HUES6 (cell line): ENCODE measurements at regions not wholly inside any gene's neighbourhood (a gene's known extent, or its start where the extent isn't known, plus 50 kb on each side); places are given as distances from the start of the nearest gene placed in this dataset.

Source experiments
- H3K27ac ChIP-seq: 2 replicates; pipeline ENCODE4 v1.7.0; 2013; ENCODE audit warnings: low read depth, mild to moderate bottlenecking, low read length, inconsistent platforms
- H3K27me3 ChIP-seq: 2 replicates; pipeline ENCODE4 v1.6.1; 2013; ENCODE audit warnings: low read length; ENCODE audit not compliant: control insufficient read depth, insufficient read depth
- H3K36me3 ChIP-seq: 2 replicates; pipeline ENCODE4 v1.6.1; 2013; ENCODE audit warnings: low read length; ENCODE audit not compliant: control insufficient read depth, insufficient read depth
- H3K4me1 ChIP-seq: 2 replicates; pipeline ENCODE4 v1.6.1; 2013; ENCODE audit warnings: low read length; ENCODE audit not compliant: control insufficient read depth, insufficient read depth
- H3K4me3 ChIP-seq: 2 replicates; pipeline ENCODE4 v1.5.1; 2013; ENCODE audit warnings: low read depth, low read length
- H3K9ac ChIP-seq: one replicate; pipeline ENCODE4 v1.6.1; 2013; ENCODE audit warnings: mild to moderate bottlenecking, low read length
- H3K9me3 ChIP-seq: 2 replicates; pipeline ENCODE4 v1.6.1; 2013; ENCODE audit warnings: low read depth, low read length; ENCODE audit not compliant: control insufficient read depth, insufficient read depth

DNA sequence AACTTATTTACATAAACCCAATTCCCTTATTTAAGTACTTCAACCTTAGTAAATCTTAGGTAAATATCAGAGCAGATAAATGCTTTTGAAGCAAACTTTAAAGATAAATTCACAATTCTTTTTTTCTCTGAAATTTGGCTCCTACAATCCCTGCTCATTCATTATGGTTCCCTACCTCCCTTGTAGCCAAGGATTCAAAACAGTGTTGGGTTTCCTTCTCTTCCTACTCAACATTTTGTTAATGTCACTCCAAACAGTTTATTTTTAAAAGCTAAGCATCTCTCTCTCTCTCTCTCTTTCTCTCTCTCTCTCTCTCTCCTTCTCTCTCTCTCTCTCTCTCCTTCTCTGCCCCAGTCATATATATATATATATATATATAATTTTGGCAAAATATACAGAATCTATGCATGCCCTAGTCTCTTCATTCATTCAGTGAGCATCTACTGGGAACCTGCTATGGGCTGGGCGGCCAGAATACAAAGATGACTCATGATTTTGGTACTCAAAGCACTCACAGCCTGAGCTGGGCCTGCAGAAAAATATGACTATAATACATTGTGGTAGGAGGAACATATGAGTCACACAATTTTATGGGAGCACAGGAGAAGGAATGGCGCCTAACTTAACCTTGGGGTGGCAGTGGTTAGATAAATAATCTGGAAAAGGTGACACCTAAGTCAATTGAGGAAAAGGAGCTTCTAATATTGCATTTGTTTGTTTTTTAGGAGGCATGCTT, 123.7 kb upstream of the DHRS4 start:
- H3K27me3 ChIP-seq = no peaks in the 10 kb centered on the region
- no peaks in the 10 kb centered on the region for H3K4me1 ChIP-seq
- H3K4me3 ChIP-seq = no peak overlapping the region
- no peak overlapping the region for H3K27ac ChIP-seq
- no peaks in the 10 kb centered on the region for H3K36me3 ChIP-seq
- no peak overlapping the region for H3K9ac ChIP-seq
- no peaks in the 10 kb centered on the region for H3K9me3 ChIP-seq

DNA sequence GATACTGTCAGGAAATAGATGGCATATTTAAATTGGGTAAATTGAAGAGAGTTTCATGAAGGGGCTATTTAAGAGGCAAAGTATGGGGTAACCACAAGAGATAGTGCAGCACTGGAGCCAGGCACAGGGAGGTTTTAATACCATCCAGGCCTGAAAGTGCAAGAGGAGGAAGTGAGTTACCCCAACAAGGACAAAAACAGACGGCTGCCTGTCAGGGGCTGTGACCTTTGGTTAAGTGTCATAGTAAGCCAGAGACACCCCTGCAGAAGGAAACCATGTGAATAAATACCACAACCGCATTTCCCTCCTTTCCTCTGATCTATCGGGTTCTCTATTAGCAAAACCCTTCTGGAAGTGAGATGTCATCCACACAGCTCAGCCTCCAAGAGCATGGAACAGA, 122.0 kb upstream of the DHRS4 start:
- H3K36me3 ChIP-seq = no peaks in the 10 kb centered on the region
- H3K4me3 ChIP-seq = no peak overlapping the region
- no peak overlapping the region for H3K9ac ChIP-seq
- H3K27me3 ChIP-seq = no peaks in the 10 kb centered on the region
- H3K9me3 ChIP-seq = no peaks in the 10 kb centered on the region
- no peaks in the 10 kb centered on the region for H3K4me1 ChIP-seq
- H3K27ac ChIP-seq = no peak overlapping the region

DNA sequence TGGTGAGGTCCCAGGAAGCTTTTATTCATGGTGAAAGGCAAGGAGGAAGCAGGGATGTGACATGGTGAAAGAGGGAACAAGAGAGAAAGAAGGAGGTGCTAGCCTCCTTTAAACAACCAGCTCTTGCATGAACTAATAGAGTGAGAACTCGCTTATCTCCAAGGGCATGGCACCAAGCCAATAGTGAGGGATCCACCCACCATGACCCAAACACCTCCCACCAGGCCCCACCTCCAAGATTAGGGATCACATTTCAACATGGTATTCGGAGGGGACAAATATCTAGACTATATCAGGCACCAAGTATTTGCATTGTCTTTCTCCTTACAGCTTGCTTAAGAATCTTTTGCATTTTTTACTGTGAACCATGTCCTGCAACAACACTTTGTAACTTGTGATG, 91.9 kb upstream of the DHRS4 start:
- Histone ChIP-seq H3K27ac (no peak overlapping the region), H3K27me3 (no peaks in the 10 kb centered on the region; the same call in 1 of the 2 replicates), H3K9me3 (no peaks in the 10 kb centered on the region), H3K36me3 (no peaks in the 10 kb centered on the region), H3K4me1 (peaks cover 7% of the 10 kb centered on the region; the same call in 1 of the 2 replicates), H3K4me3 (no peak overlapping the region), H3K9ac (no peak overlapping the region)

DNA sequence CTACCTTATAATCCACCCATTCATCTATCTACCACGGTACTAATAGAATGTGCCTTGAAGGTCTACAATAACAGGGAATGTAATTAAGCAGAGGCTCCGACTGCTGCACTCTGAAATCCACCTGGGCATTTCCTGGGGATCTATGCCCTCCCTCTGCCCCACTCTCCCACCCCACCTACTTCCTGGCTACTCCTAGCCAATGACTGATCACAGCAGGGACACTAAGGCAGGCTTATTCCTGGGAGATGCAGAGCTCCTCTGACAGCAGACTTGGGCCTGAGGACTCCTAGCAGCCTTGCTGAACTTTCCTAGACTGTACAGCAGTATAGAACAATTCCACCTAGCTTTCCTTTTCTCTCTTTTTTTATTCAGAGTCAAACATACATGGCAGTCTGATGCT, 91.1 kb upstream of the DHRS4 start:
- H3K27me3 ChIP-seq = no peaks in the 10 kb centered on the region
- H3K9ac ChIP-seq = no peak overlapping the region
- peaks cover 7% of the 10 kb centered on the region; the same call in 1 of the 2 replicates for H3K4me1 ChIP-seq
- H3K27ac ChIP-seq = no peak overlapping the region
- no peak overlapping the region for H3K4me3 ChIP-seq
- H3K36me3 ChIP-seq = no peaks in the 10 kb centered on the region
- H3K9me3 ChIP-seq = no peaks in the 10 kb centered on the region

DNA sequence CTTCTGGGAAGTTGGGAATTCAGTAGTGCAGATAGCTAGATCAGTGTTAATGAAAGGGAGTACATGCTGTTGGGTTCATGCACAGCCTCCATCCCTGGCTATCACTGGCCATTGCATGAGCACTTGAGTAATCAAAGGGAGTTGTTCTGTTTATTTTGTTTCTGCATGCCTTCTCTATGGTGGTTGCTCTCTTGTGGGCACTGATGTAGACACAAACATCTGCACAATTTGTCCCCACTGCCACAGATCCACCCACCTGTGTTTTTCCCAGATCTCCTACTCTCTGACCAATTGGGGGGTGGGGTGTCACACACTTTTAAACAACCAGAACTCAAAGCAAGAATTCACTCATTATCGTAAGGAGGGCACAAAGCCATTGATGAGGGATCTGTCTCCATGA, 89.7 kb upstream of the DHRS4 start:
- no peaks in the 10 kb centered on the region for H3K9me3 ChIP-seq
- H3K9ac ChIP-seq = no peak overlapping the region
- H3K4me1 ChIP-seq = peaks cover 7% of the 10 kb centered on the region; the same call in 1 of the 2 replicates
- H3K27ac ChIP-seq = no peak overlapping the region
- no peaks in the 10 kb centered on the region for H3K27me3 ChIP-seq
- H3K4me3 ChIP-seq = no peak overlapping the region
- H3K36me3 ChIP-seq = no peaks in the 10 kb centered on the region

DNA sequence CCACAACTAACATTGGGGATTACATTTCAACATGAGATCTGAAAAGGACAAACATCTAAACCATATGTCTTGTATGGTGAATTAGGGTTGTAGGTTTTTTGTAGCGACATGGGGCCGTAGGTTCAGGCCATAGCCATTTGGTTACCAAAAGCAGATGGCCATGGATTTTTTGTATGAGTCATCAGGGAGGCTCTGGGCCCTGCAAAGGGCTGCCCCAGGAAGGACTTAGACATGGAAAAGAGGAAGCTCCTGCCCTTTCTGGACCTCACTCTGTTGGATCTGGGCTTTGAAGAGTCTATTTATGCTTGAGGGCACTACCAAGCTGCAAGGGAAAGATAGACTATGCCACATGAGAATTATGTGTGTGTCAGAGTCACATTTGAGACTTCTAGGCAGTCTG, 89.3 kb upstream of the DHRS4 start:
- Histone ChIP-seq H3K27me3 (no peaks in the 10 kb centered on the region), H3K36me3 (no peaks in the 10 kb centered on the region), H3K9ac (no peak overlapping the region), H3K4me3 (no peak overlapping the region), H3K27ac (no peak overlapping the region), H3K9me3 (no peaks in the 10 kb centered on the region), H3K4me1 (peaks cover 7% of the 10 kb centered on the region; the same call in 1 of the 2 replicates)

DNA sequence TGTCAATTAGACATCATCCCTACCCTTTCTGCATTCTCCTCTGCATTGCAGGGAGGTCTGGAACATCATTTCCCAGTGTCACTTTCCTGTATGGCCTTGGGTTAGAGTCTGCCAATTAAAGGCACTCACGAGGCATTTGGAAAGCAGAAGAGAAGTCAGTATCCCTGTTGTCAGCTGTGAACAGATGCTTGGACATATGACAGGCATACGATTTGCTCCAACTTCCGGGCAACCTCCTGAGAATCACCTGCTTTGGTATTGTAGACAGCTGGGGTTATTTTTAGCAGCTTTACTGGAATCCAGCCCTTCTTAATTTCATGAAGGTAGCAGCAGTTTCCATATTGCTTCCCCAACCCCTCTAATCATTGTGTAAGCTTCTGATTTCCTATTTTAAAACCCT, 88.7 kb upstream of the DHRS4 start:
- H3K27me3 ChIP-seq = no peaks in the 10 kb centered on the region
- peaks cover 7% of the 10 kb centered on the region; the same call in 1 of the 2 replicates for H3K4me1 ChIP-seq
- no peaks in the 10 kb centered on the region for H3K36me3 ChIP-seq
- H3K4me3 ChIP-seq = no peak overlapping the region
- H3K27ac ChIP-seq = no peak overlapping the region
- H3K9me3 ChIP-seq = no peaks in the 10 kb centered on the region
- no peak overlapping the region for H3K9ac ChIP-seq

DNA sequence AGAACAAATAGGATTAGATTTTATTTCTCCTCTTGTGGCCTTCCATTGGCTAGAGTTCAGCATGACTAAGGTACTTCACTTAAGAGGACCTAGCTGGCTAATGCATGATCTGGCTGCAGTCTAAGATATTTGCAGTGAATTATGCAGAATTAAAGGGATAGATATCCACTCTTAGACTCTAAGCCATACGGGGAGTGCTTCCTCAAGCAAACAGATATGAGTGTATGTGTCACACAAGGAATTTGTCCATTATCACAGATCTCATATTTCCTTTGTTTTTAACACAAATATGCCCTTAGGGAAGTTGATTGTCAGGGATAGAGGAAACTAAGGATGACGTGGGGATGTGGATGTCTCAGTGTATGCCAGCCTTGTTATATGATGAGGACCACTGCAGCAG, 88.1 kb upstream of the DHRS4 start:
- Histone ChIP-seq H3K4me3 (no peak overlapping the region), H3K9me3 (no peaks in the 10 kb centered on the region), H3K27ac (no peak overlapping the region), H3K27me3 (no peaks in the 10 kb centered on the region), H3K36me3 (no peaks in the 10 kb centered on the region), H3K4me1 (peaks cover 7% of the 10 kb centered on the region; the same call in 1 of the 2 replicates), H3K9ac (no peak overlapping the region)

DNA sequence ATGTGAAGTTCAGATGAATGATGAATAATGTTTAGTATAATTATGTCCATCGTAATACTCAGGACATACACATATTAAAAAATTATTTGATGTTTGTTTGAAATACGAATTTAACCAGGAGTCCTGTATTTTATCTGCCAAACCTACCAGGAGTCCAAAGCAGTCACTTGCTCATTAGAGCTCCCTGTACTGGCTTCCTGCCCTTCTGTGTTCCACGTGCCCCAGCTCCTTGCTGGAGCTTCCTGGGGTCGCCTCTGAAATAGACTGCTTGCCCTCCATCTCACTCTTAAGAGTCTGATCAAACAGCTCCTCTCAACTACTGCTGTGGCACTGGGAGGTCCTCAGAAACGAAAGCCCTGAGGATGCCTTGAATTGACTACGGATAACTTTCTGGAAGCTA, 87.3 kb upstream of the DHRS4 start:
- Histone ChIP-seq H3K36me3 (no peaks in the 10 kb centered on the region), H3K9ac (no peak overlapping the region), H3K27me3 (no peaks in the 10 kb centered on the region), H3K9me3 (no peaks in the 10 kb centered on the region), H3K4me1 (peaks cover 7% of the 10 kb centered on the region; the same call in 1 of the 2 replicates), H3K4me3 (no peak overlapping the region), H3K27ac (no peak overlapping the region)

DNA sequence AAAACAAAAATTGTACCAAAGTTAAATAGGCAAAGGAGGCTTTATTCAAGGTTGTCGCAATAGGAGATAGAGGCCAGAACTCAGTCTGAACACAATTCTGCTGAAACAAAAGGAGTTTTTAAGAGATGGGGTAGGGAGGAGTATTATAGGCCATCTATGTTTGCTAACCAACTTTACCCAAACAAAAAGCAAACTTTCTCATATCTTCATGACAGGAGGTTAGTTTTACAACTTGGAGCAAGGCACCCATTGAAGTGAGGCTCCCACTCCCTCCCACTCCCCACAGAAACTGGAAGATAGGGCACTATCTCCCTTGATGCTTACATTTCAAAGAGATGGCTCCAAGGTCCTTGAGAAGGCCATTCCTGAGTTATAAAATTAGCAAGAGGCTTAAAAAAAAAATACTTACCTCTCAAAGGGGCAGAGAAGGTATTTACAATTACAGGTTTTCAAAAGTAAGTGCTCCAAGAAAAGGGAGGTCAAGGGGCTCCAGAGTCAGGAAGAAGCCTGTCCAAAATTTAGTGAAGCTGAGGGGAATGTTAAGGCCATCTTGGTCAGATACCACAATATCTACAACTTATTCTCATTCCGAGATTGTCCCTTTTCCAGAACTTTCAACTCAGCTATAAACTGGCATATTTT, 84.4 kb upstream of the DHRS4 start:
- no peak overlapping the region for H3K27ac ChIP-seq
- H3K9ac ChIP-seq = no peak overlapping the region
- no peaks in the 10 kb centered on the region for H3K4me1 ChIP-seq
- no peaks in the 10 kb centered on the region for H3K9me3 ChIP-seq
- no peak overlapping the region for H3K4me3 ChIP-seq
- no peaks in the 10 kb centered on the region for H3K36me3 ChIP-seq
- H3K27me3 ChIP-seq = no peaks in the 10 kb centered on the region

DNA sequence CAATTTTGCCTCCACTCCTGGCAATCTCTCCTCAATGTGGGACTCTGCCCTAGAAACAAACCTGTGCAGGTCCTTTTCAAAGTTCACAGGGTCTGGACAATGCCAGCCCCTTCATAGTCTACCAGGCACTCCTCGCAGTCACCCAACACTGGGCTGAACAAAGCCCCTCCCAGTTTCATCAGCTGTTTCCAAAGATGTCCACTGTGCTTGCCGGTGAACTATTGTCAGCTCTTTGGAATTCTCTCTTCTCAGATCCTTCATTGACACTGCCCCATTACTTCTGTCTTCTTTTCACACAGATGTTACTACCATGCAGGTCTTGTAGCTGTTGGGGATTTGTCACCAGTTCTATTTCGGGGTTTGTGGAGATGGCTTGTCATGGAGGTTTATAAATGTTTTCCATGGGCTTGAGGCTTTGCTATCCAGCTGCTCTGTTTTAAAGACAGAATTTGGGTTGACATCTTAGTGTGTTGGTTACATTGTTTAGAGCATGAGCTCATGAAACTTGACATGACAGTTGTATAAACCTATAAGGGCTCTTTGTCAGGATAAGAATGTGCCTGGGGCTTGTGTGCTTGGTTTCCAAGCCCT, 77.3 kb upstream of the DHRS4 start:
- no peaks in the 10 kb centered on the region for H3K4me1 ChIP-seq
- H3K9ac ChIP-seq = no peak overlapping the region
- no peaks in the 10 kb centered on the region for H3K36me3 ChIP-seq
- no peak overlapping the region for H3K4me3 ChIP-seq
- no peaks in the 10 kb centered on the region for H3K9me3 ChIP-seq
- H3K27ac ChIP-seq = no peak overlapping the region
- H3K27me3 ChIP-seq = no peaks in the 10 kb centered on the region
